Uterus (tissue), 2 donors: ENCODE measurements at regions not wholly inside any gene's neighbourhood (a gene's known extent, or its start where the extent isn't known, plus 50 kb on each side); places are given as distances from the start of the nearest gene placed in this dataset.

Source experiments
- POLR2A ChIP-seq, 2 donors: fragments of 450-650 bp; IDR thresholded peaks; one replicate each; pipeline ENCODE4 v1.6.1; 2016; ENCODE audit warnings: antibody characterized with exemption in 2 of 2, mild to moderate bottlenecking in 1 of 2, moderate library complexity in 1 of 2
- TF ChIP-seq, protein P1 (sequence below), 4 experiments: fragments of 200-600 bp in 2 of 4; fragments of 450-650 bp in 2 of 4; sonication (generic) in 2 of 4; IDR thresholded peaks; one replicate each; pipeline ENCODE4 v1.5.1; 2016 to 2019; ENCODE audit warnings: antibody characterized with exemption in 4 of 4, mild to moderate bottlenecking in 2 of 4, moderate library complexity in 1 of 4

DNA sequence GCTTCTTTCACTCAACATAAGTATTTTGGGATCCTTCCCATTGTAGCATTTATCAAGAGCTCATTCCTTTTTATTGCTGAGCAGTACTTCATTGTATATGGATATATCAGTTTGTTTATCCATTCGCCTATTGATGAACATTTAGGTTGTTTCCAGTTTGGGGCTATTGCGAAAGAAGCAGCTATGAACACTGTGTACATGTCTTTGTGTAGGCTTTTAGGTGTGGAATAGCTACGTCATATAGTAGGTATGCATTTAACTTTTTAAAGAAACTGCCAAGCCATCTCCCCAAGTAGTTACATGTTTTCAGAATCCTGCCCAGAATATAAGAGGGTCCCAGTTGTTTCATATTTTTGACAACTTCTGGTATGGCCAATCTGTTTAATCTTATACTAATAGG lies 468.1 kb downstream of the IPMK start:
- TF ChIP-seq, protein P1, sequence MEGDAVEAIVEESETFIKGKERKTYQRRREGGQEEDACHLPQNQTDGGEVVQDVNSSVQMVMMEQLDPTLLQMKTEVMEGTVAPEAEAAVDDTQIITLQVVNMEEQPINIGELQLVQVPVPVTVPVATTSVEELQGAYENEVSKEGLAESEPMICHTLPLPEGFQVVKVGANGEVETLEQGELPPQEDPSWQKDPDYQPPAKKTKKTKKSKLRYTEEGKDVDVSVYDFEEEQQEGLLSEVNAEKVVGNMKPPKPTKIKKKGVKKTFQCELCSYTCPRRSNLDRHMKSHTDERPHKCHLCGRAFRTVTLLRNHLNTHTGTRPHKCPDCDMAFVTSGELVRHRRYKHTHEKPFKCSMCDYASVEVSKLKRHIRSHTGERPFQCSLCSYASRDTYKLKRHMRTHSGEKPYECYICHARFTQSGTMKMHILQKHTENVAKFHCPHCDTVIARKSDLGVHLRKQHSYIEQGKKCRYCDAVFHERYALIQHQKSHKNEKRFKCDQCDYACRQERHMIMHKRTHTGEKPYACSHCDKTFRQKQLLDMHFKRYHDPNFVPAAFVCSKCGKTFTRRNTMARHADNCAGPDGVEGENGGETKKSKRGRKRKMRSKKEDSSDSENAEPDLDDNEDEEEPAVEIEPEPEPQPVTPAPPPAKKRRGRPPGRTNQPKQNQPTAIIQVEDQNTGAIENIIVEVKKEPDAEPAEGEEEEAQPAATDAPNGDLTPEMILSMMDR (IDR thresholded peaks at IDR 0.05): no peak
- no peak for TF ChIP-seq POLR2A (IDR thresholded peaks at IDR 0.05)
